H1 (cell line): ENCODE measurements at regions not wholly inside any gene's neighbourhood (a gene's known extent, or its start where the extent isn't known, plus 50 kb on each side); places are given as distances from the start of the nearest gene placed in this dataset.

Experiments used
- CTCF ChIA-PET: fragments of 300-600 bp; sonication (Branson Sonifier 250); formaldehyde crosslinking; loops from one replicate; lab custom pipeline; 2021; ENCODE audit not compliant: partially characterized antibody; lab: Charles Lee
- POLR2A ChIA-PET: fragments of 300-600 bp; sonication (Branson Sonifier 250); formaldehyde crosslinking; loops from one replicate; lab custom pipeline; 2021; ENCODE audit warnings: inconsistent platforms; ENCODE audit not compliant: partially characterized antibody; lab: Charles Lee
- DNase-seq, 2 experiments: peaks; one replicate each; pipeline versions ENCODE4 v3.0.0 to v3.0.0-alpha.2; 2010 to 2022; ENCODE audit warnings: low spot score in 2 of 2, low read depth in 1 of 2, mixed read lengths in 1 of 2
- FAIRE-seq: peaks from 2 replicates; lab custom pipeline; 2011; peaks lifted over from hg19 to GRCh38; lab: Jason Lieb, UNC
- H2AFZ ChIP-seq: 2 replicates; pipeline ENCODE4 v1.8.1; 2012; ENCODE audit warnings: low read length, inconsistent platforms
- H2AK5ac ChIP-seq: 2 replicates; pipeline ENCODE4 v1.6.1; 2013; ENCODE audit warnings: low read depth, low read length
- H2BK120ac ChIP-seq: replicated peaks from 2 replicates; pipeline ENCODE3; 2013; ENCODE audit warnings: low read depth, low read length, inconsistent platforms
- H2BK12ac ChIP-seq: 2 replicates; pipeline ENCODE4 v1.6.1; 2013; ENCODE audit warnings: low read depth, low read length
- H2BK15ac ChIP-seq: 2 replicates; pipeline ENCODE4 v1.6.1; 2013; ENCODE audit warnings: low read length
- H2BK20ac ChIP-seq: 2 replicates; pipeline ENCODE4 v1.6.1; 2013; ENCODE audit warnings: low read length
- H2BK5ac ChIP-seq: 2 replicates; pipeline ENCODE4 v1.6.1; 2013; ENCODE audit warnings: low read depth, low read length
- H3K14ac ChIP-seq: 2 replicates; pipeline ENCODE4 v1.6.1; 2013; ENCODE audit warnings: inconsistent platforms; ENCODE audit not compliant: insufficient read length
- H3K18ac ChIP-seq: 2 replicates; pipeline ENCODE4 v1.6.1; 2013; ENCODE audit warnings: low read length; ENCODE audit errors: extremely low read depth
- H3K23ac ChIP-seq: 2 replicates; pipeline ENCODE4 v1.6.1; 2013; ENCODE audit warnings: inconsistent platforms; ENCODE audit not compliant: insufficient read length
- H3K23me2 ChIP-seq: 2 replicates; pipeline ENCODE4 v1.6.1; 2013; ENCODE audit warnings: low read depth, low read length
- H3K27ac ChIP-seq: 2 replicates; pipeline ENCODE4 v1.6.1; 2011; ENCODE audit warnings: low read depth, low read length, inconsistent platforms
- H3K27me3 ChIP-seq, 4 experiments: replicated peaks in 1 of 4; 1 replicate in 1 of 4; 2 replicates in 3 of 4; pipeline versions ENCODE4 v1.6.1 to v1.8.1; 2011 to 2013; ENCODE audit warnings: low read length in 3 of 4, mild to moderate bottlenecking in 3 of 4, inconsistent platforms in 2 of 4, mixed read lengths in 2 of 4, moderate library complexity in 1 of 4; ENCODE audit not compliant: control insufficient read depth in 3 of 4, insufficient read depth in 3 of 4; ENCODE audit errors: extremely low read depth in 1 of 4
- H3K36me3 ChIP-seq, 4 experiments: 2 replicates each; pipeline versions ENCODE4 v1.6.1 to v1.8.1; 2011 to 2013; ENCODE audit warnings: mild to moderate bottlenecking in 4 of 4, low read length in 3 of 4, moderate library complexity in 2 of 4, control low read depth in 1 of 4, inconsistent platforms in 1 of 4; ENCODE audit not compliant: insufficient read depth in 4 of 4, control insufficient read depth in 2 of 4
- H3K4ac ChIP-seq: replicated peaks from 2 replicates; pipeline ENCODE3; 2013; ENCODE audit warnings: low read length, low read depth, mixed read lengths, inconsistent platforms; ENCODE audit not compliant: insufficient read length
- H3K4me1 ChIP-seq, 4 experiments: replicated peaks in 1 of 4; 1 replicate in 1 of 4; 2 replicates in 3 of 4; pipeline versions ENCODE4 v1.6.1 to v1.8.1; 2011 to 2013; ENCODE audit warnings: low read length in 3 of 4, inconsistent platforms in 2 of 4, mixed read lengths in 1 of 4; ENCODE audit not compliant: insufficient read depth in 4 of 4, control insufficient read depth in 3 of 4
- H3K4me2 ChIP-seq, 2 experiments: 2 replicates each; pipeline versions ENCODE4 v1.6.1 to v1.8.1; 2011 to 2013; ENCODE audit warnings: low read depth in 2 of 2, low read length in 2 of 2, control low read depth in 1 of 2, inconsistent platforms in 1 of 2, mild to moderate bottlenecking in 1 of 2; ENCODE audit not compliant: insufficient read depth in 1 of 2
- H3K4me3 ChIP-seq, 4 experiments: fragments of 200-600, 300-600 bp in 1 of 4; sonication (generic), shearing (Covaris generic), sonication (Bioruptor Twin) in 1 of 4; 2 replicates each; pipeline versions ENCODE4 v1.5.1 to v1.8.1; 2011 to 2016; ENCODE audit warnings: low read length in 4 of 4, low read depth in 3 of 4, control low read depth in 2 of 4, inconsistent platforms in 2 of 4, mild to moderate bottlenecking in 2 of 4, mixed read lengths in 1 of 4, moderate library complexity in 1 of 4; ENCODE audit not compliant: insufficient read depth in 2 of 4; ENCODE audit errors: extremely low read depth in 1 of 4
- H3K56ac ChIP-seq: replicated peaks from 2 replicates; pipeline ENCODE3; 2013; ENCODE audit warnings: low read depth, mild to moderate bottlenecking, mixed read lengths, low read length, inconsistent platforms; ENCODE audit not compliant: insufficient read length
- H3K79me1 ChIP-seq: 2 replicates; pipeline ENCODE4 v1.6.1; 2013; ENCODE audit warnings: low read depth, low read length, control low read depth
- H3K79me2 ChIP-seq, 2 experiments: 2 replicates each; pipeline versions ENCODE4 v1.6.1 to v1.8.1; 2012 to 2013; ENCODE audit warnings: low read length in 2 of 2, mild to moderate bottlenecking in 2 of 2, inconsistent platforms in 1 of 2; ENCODE audit not compliant: insufficient read depth in 2 of 2, control insufficient read depth in 1 of 2
- H3K9ac ChIP-seq, 4 experiments: replicated peaks in 1 of 4; 1 replicate in 1 of 4; 2 replicates in 3 of 4; pipeline versions ENCODE4 v1.6.1 to v1.8.1; 2011 to 2013; ENCODE audit warnings: low read depth in 3 of 4, low read length in 3 of 4, control low read depth in 2 of 4, mild to moderate bottlenecking in 2 of 4, moderate library complexity in 2 of 4, inconsistent platforms in 1 of 4; ENCODE audit errors: extremely low read depth in 1 of 4
- H3K9me3 ChIP-seq, 2 experiments: 2 replicates each; pipeline versions ENCODE4 v1.6.1 to v1.8.1; 2012 to 2013; ENCODE audit warnings: mild to moderate bottlenecking in 2 of 2, moderate library complexity in 2 of 2, control low read depth in 1 of 2, inconsistent platforms in 1 of 2, low read depth in 1 of 2, low read length in 1 of 2, mixed read lengths in 1 of 2; ENCODE audit not compliant: insufficient read depth in 2 of 2
- H4K20me1 ChIP-seq, 2 experiments: replicated peaks in 1 of 2; 2 replicates each; pipeline versions ENCODE3 to v1.8.1; 2011 to 2013; ENCODE audit warnings: inconsistent platforms in 2 of 2, low read length in 2 of 2, mild to moderate bottlenecking in 1 of 2; ENCODE audit not compliant: insufficient read depth in 2 of 2, control insufficient read depth in 1 of 2
- H4K5ac ChIP-seq: 2 replicates; pipeline ENCODE4 v1.6.1; 2013; ENCODE audit warnings: low read length, low read depth, mixed read lengths, inconsistent platforms; ENCODE audit not compliant: insufficient read length
- H4K8ac ChIP-seq: 2 replicates; pipeline ENCODE4 v1.8.0; 2013; ENCODE audit warnings: mild to moderate bottlenecking, moderate library complexity, low read length, inconsistent platforms; ENCODE audit not compliant: insufficient read depth; ENCODE audit errors: extremely low read depth
- H4K91ac ChIP-seq: replicated peaks from 2 replicates; pipeline ENCODE3; 2013; ENCODE audit warnings: low read length, mixed read lengths, inconsistent platforms; ENCODE audit not compliant: insufficient read length
- GABPA ChIP-seq: IDR thresholded peaks from 2 replicates; pipeline ENCODE4 v1.6.1; 2011; ENCODE audit warnings: mild to moderate bottlenecking, low read length, moderate library complexity, borderline replicate concordance; ENCODE audit not compliant: insufficient read depth
- JUN ChIP-seq: IDR thresholded peaks from 2 replicates; pipeline ENCODE4 v1.6.1; 2011; ENCODE audit warnings: low read depth, mild to moderate bottlenecking, improper control_type of control experiment, low read length
- KDM1A ChIP-seq: fragments of 200-600, 300-600 bp; sonication (generic); IDR thresholded peaks from 2 replicates; pipeline ENCODE4 v1.7.1; 2016; ENCODE audit warnings: mild to moderate bottlenecking, low read length, borderline replicate concordance
- RBBP5 ChIP-seq: IDR thresholded peaks from 2 replicates; pipeline ENCODE4 v1.7.1; 2012; ENCODE audit warnings: low read depth, mild to moderate bottlenecking, inconsistent platforms, low read length, moderate library complexity, borderline replicate concordance
- WGBS, 2 experiments: shearing (Covaris generic) in 1 of 2; methylation state at CpG; one replicate each; pipeline versions ENCODE4 v1.1.6 to v1.1.7; 2013 to 2015; ENCODE audit warnings: low lambda C conversion rate in 2 of 2, mixed read lengths in 2 of 2, inconsistent platforms in 1 of 2, low coverage in 1 of 2, missing lambda C conversion rate in 1 of 2; ENCODE audit not compliant: insufficient replicate concordance in 2 of 2, insufficient coverage in 1 of 2, insufficient read length in 1 of 2; ENCODE audit errors: extremely low coverage in 1 of 2, missing lambda C conversion rate in 1 of 2; 5-methylcytosine and 5-hydroxymethylcytosine counted together

DNA sequence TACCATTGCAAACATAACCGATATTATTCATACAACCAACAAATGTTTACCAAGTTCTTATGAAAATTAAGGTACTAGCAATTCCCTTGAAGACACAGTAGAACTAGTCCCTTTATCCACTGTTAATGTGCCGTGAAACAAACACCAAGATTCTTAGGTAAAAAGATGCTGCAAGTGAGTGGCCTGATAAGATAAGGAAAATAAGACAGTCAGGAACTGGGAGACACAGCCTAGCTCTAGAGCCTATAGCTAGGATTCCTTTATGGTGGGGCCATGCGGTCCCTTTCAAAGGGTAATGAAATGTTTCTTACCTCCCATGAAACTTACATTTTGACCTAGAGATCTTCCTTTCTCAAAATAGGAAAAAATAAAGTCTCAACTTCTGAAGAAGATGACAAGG is 658.4 kb upstream of the MIR17HG start:
- CTCF ChIA-PET: interaction anchor here (0.7 to 0.8 kb wide), 2 partner anchors 15 to 202 kb away, joined by 3 read pairs; no protein-coding TSS in a partner anchor
- Histone ChIP-seq H3K23ac (no peak overlapping the region), H3K4ac (no peak overlapping the region), H3K4me1 (no peaks in the 10 kb centered on the region), H3K14ac (no peak overlapping the region), H3K9me3 (no peaks in the 10 kb centered on the region), H4K5ac (no peak overlapping the region), H4K91ac (no peak overlapping the region), H4K8ac (no peak overlapping the region), H3K9ac (no peak overlapping the region), H3K27ac (no peak overlapping the region), H2BK12ac (no peak overlapping the region), H4K20me1 (no peaks in the 10 kb centered on the region), H2BK120ac (no peak overlapping the region), H3K27me3 (no peaks in the 10 kb centered on the region), H3K56ac (no peak overlapping the region), H3K4me3 (no peak overlapping the region), H3K4me2 (no peak overlapping the region), H2BK20ac (no peak overlapping the region), H2BK15ac (no peak overlapping the region), H3K36me3 (no peaks in the 10 kb centered on the region), H3K23me2 (no peaks in the 10 kb centered on the region), H2BK5ac (no peak overlapping the region), H3K79me1 (no peaks in the 10 kb centered on the region), H3K79me2 (no peaks in the 10 kb centered on the region), H3K18ac (no peak overlapping the region), H2AFZ (no peak overlapping the region), H2AK5ac (no peak overlapping the region)
- no peak for TF ChIP-seq JUN
- TF ChIP-seq KDM1A: no peak
- TF ChIP-seq RBBP5: no peak
- TF ChIP-seq GABPA: no peak
- FAIRE-seq (no peak), DNase-seq (no peak)
- POLR2A ChIA-PET: no interaction called here
- WGBS, 2 experiments: 93% methylated on average over 3 of the region's 3 CpGs; no CpG with 5 or more reads in 1 of the 2 experiments
